ENCODE measurements at regions not wholly inside any gene's neighbourhood (a gene's known extent, or its start where the extent isn't known, plus 50 kb on each side); places are given as distances from the start of the nearest gene placed in this dataset.

DNA sequence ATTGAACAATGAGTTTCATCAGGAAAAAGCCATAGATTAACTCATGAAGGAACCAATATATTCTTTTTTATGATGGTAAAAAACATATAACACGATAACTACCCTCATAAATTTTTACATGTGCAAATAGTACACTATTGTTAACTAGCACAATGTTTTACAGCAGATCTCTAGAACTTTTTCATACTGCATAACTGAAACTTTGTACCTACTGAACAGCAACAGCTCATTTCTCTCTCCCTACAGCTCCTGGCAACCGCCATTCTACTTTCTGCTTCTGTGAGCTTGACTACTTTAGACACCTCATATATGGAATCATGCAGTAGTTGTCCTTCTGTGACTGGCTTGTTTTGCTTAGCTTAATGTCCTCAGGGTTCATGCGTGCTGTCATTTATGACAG lies 235.4 kb downstream of the NFKBIZ start:
- TF ChIP-seq, protein P1, sequence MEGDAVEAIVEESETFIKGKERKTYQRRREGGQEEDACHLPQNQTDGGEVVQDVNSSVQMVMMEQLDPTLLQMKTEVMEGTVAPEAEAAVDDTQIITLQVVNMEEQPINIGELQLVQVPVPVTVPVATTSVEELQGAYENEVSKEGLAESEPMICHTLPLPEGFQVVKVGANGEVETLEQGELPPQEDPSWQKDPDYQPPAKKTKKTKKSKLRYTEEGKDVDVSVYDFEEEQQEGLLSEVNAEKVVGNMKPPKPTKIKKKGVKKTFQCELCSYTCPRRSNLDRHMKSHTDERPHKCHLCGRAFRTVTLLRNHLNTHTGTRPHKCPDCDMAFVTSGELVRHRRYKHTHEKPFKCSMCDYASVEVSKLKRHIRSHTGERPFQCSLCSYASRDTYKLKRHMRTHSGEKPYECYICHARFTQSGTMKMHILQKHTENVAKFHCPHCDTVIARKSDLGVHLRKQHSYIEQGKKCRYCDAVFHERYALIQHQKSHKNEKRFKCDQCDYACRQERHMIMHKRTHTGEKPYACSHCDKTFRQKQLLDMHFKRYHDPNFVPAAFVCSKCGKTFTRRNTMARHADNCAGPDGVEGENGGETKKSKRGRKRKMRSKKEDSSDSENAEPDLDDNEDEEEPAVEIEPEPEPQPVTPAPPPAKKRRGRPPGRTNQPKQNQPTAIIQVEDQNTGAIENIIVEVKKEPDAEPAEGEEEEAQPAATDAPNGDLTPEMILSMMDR (conservative IDR thresholded peaks at IDR 0.05; ENCODE audit: low read length) = no peak
- no peak for TF ChIP-seq EZH2phosphoT487 (IDR thresholded peaks at IDR 0.05; ENCODE audit: borderline replicate concordance)

Data from Loucy (cell line).